ENCODE measurements at regions not wholly inside any gene's neighbourhood (a gene's known extent, or its start where the extent isn't known, plus 50 kb on each side); places are given as distances from the start of the nearest gene placed in this dataset.
"Not testable (repeated sequence)": the region's sequence is repeated elsewhere in the genome, so short reads cannot be mapped to it uniquely, and the experiment has no call there.

GRCh38 chr18:10175333-10175732 lies 261.5 kb downstream of the VAPA start:
- not testable (repeated sequence) for DNase-seq; H3K27ac ChIP-seq (ENCODE audit: low read depth, low read length); H3K9ac ChIP-seq (ENCODE audit: low read length); H3K4me3 ChIP-seq (ENCODE audit: low read length); H2AK5ac ChIP-seq (ENCODE audit: low read length); H3K36me3 ChIP-seq (ENCODE audit: control insufficient read depth, insufficient read depth, low read length); H2BK15ac ChIP-seq (replicated peaks; ENCODE audit: low read depth); H3K79me1 ChIP-seq (ENCODE audit: low read length); H2BK120ac ChIP-seq (ENCODE audit: low read depth, low read length); H3K27me3 ChIP-seq (ENCODE audit: insufficient read depth, low read length, poor library complexity); H3K4me1 ChIP-seq (ENCODE audit: control insufficient read depth, low read depth, low read length); H4K8ac ChIP-seq (ENCODE audit: low read depth, low read length); H3K4ac ChIP-seq (ENCODE audit: low read depth, low read length); H4K5ac ChIP-seq (ENCODE audit: low read length); H3K79me2 ChIP-seq (ENCODE audit: control insufficient read depth, insufficient read depth, low read length); H3K4me2 ChIP-seq (ENCODE audit: low read length); H3K23ac ChIP-seq (ENCODE audit: low read length); H2BK5ac ChIP-seq (ENCODE audit: low read length); H3K56ac ChIP-seq (ENCODE audit: low read length); H3K18ac ChIP-seq (ENCODE audit: low read length)
- no CpG with 5 or more reads among the region's 2 CpGs for WGBS (ENCODE audit: extremely low coverage, insufficient coverage, low lambda C conversion rate)

GRCh38 chr18:10179326-10179725 lies 265.5 kb downstream of the VAPA start:
- H3K27me3 ChIP-seq (ENCODE audit: insufficient read depth, low read length, poor library complexity); H3K23ac ChIP-seq (ENCODE audit: low read length); H3K4me1 ChIP-seq (ENCODE audit: control insufficient read depth, low read depth, low read length); H3K9ac ChIP-seq (ENCODE audit: low read length); H2AK5ac ChIP-seq (ENCODE audit: low read length); H2BK15ac ChIP-seq (replicated peaks; ENCODE audit: low read depth); H3K56ac ChIP-seq (ENCODE audit: low read length); H4K8ac ChIP-seq (ENCODE audit: low read depth, low read length); H4K5ac ChIP-seq (ENCODE audit: low read length); H3K4me3 ChIP-seq (ENCODE audit: low read length); H2BK120ac ChIP-seq (ENCODE audit: low read depth, low read length); H3K4ac ChIP-seq (ENCODE audit: low read depth, low read length); DNase-seq; H2BK5ac ChIP-seq (ENCODE audit: low read length); H3K79me2 ChIP-seq (ENCODE audit: control insufficient read depth, insufficient read depth, low read length); H3K18ac ChIP-seq (ENCODE audit: low read length); H3K27ac ChIP-seq (ENCODE audit: low read depth, low read length); H3K36me3 ChIP-seq (ENCODE audit: control insufficient read depth, insufficient read depth, low read length); H3K4me2 ChIP-seq (ENCODE audit: low read length); H3K79me1 ChIP-seq (ENCODE audit: low read length): not testable (repeated sequence)
- WGBS (ENCODE audit: extremely low coverage, insufficient coverage, low lambda C conversion rate) = no CpG with 5 or more reads among the region's 6 CpGs

GRCh38 chr18:10182009-10182624 lies 268.3 kb downstream of the VAPA start:
- Histone ChIP-seq H3K4me3 (ENCODE audit: low read length) (no peak overlapping the region), H3K56ac (ENCODE audit: low read length) (peak overlapping the region; percentile 25), H3K9ac (ENCODE audit: low read length) (no peak overlapping the region), H2BK15ac (replicated peaks; ENCODE audit: low read depth) (no peak overlapping the region), H3K27me3 (ENCODE audit: insufficient read depth, low read length, poor library complexity) (no peaks in the 10 kb centered on the region), H3K79me1 (ENCODE audit: low read length) (no peaks in the 10 kb centered on the region), H3K4me2 (ENCODE audit: low read length) (no peak overlapping the region), H2BK120ac (ENCODE audit: low read depth, low read length) (no peak overlapping the region), H3K4me1 (ENCODE audit: control insufficient read depth, low read depth, low read length) (no peaks in the 10 kb centered on the region), H3K27ac (ENCODE audit: low read depth, low read length) (no peak overlapping the region), H3K79me2 (ENCODE audit: control insufficient read depth, insufficient read depth, low read length) (no peaks in the 10 kb centered on the region), H3K4ac (ENCODE audit: low read depth, low read length) (no peak overlapping the region), H3K18ac (ENCODE audit: low read length) (no peak overlapping the region), H3K23ac (ENCODE audit: low read length) (no peak overlapping the region), H4K5ac (ENCODE audit: low read length) (no peak overlapping the region), H4K8ac (ENCODE audit: low read depth, low read length) (no peak overlapping the region), H2BK5ac (ENCODE audit: low read length) (no peak overlapping the region), H3K36me3 (ENCODE audit: control insufficient read depth, insufficient read depth, low read length) (no peaks in the 10 kb centered on the region), H2AK5ac (ENCODE audit: low read length) (no peak overlapping the region)
- WGBS (ENCODE audit: extremely low coverage, insufficient coverage, low lambda C conversion rate) = no CpG with 5 or more reads among the region's 11 CpGs
- no peak for DNase-seq

GRCh38 chr18:10184776-10185175 lies 269.7 kb upstream of the APCDD1 start:
- H3K36me3 ChIP-seq (ENCODE audit: control insufficient read depth, insufficient read depth, low read length) = no peaks in the 10 kb centered on the region
- no CpG with 5 or more reads among the region's 3 CpGs for WGBS (ENCODE audit: extremely low coverage, insufficient coverage, low lambda C conversion rate)
- H3K27me3 ChIP-seq (ENCODE audit: insufficient read depth, low read length, poor library complexity) = no peaks in the 10 kb centered on the region
- H3K27ac ChIP-seq (ENCODE audit: low read depth, low read length) = no peak overlapping the region
- H2BK120ac ChIP-seq (ENCODE audit: low read depth, low read length) = no peak overlapping the region
- H3K79me2 ChIP-seq (ENCODE audit: control insufficient read depth, insufficient read depth, low read length) = no peaks in the 10 kb centered on the region
- H3K4me2 ChIP-seq (ENCODE audit: low read length) = no peak overlapping the region
- no peak overlapping the region for H2BK15ac ChIP-seq (replicated peaks; ENCODE audit: low read depth)
- H2BK5ac ChIP-seq (ENCODE audit: low read length) = no peak overlapping the region
- no peak overlapping the region for H3K4me3 ChIP-seq (ENCODE audit: low read length)
- no peak overlapping the region for H2AK5ac ChIP-seq (ENCODE audit: low read length)
- H4K5ac ChIP-seq (ENCODE audit: low read length) = no peak overlapping the region
- H3K56ac ChIP-seq (ENCODE audit: low read length) = no peak overlapping the region
- no peaks in the 10 kb centered on the region for H3K4me1 ChIP-seq (ENCODE audit: control insufficient read depth, low read depth, low read length)
- H4K8ac ChIP-seq (ENCODE audit: low read depth, low read length) = no peak overlapping the region
- no peak overlapping the region for H3K18ac ChIP-seq (ENCODE audit: low read length)
- no peak overlapping the region for H3K9ac ChIP-seq (ENCODE audit: low read length)
- no peak overlapping the region for H3K23ac ChIP-seq (ENCODE audit: low read length)
- H3K4ac ChIP-seq (ENCODE audit: low read depth, low read length) = no peak overlapping the region
- H3K79me1 ChIP-seq (ENCODE audit: low read length) = no peaks in the 10 kb centered on the region
- DNase-seq = no peak

GRCh38 chr18:10188971-10189810 lies 265.2 kb upstream of the APCDD1 start:
- no peak for DNase-seq
- Histone ChIP-seq H2AK5ac (ENCODE audit: low read length) (no peak overlapping the region), H3K27ac (ENCODE audit: low read depth, low read length) (no peak overlapping the region), H3K9ac (ENCODE audit: low read length) (no peak overlapping the region), H3K36me3 (ENCODE audit: control insufficient read depth, insufficient read depth, low read length) (no peaks in the 10 kb centered on the region), H3K79me2 (ENCODE audit: control insufficient read depth, insufficient read depth, low read length) (no peaks in the 10 kb centered on the region), H3K4ac (ENCODE audit: low read depth, low read length) (no peak overlapping the region), H3K56ac (ENCODE audit: low read length) (no peak overlapping the region), H4K5ac (ENCODE audit: low read length) (no peak overlapping the region), H3K4me1 (ENCODE audit: control insufficient read depth, low read depth, low read length) (no peaks in the 10 kb centered on the region), H2BK120ac (ENCODE audit: low read depth, low read length) (no peak overlapping the region), H4K8ac (ENCODE audit: low read depth, low read length) (no peak overlapping the region), H3K4me3 (ENCODE audit: low read length) (no peak overlapping the region), H2BK15ac (replicated peaks; ENCODE audit: low read depth) (no peak overlapping the region), H3K18ac (ENCODE audit: low read length) (no peak overlapping the region), H2BK5ac (ENCODE audit: low read length) (no peak overlapping the region), H3K23ac (ENCODE audit: low read length) (no peak overlapping the region), H3K79me1 (ENCODE audit: low read length) (no peaks in the 10 kb centered on the region), H3K27me3 (ENCODE audit: insufficient read depth, low read length, poor library complexity) (no peaks in the 10 kb centered on the region), H3K4me2 (ENCODE audit: low read length) (no peak overlapping the region)
- no CpG with 5 or more reads among the region's 10 CpGs for WGBS (ENCODE audit: extremely low coverage, insufficient coverage, low lambda C conversion rate)

All from mesendoderm (in vitro differentiated cells).